K562 (cell line): ENCODE measurements at regions not wholly inside any gene's neighbourhood (a gene's known extent, or its start where the extent isn't known, plus 50 kb on each side); places are given as distances from the start of the nearest gene placed in this dataset.

Source experiments
- ARID3A ChIP-seq: IDR thresholded peaks from 2 replicates; pipeline ENCODE4 v1.6.1; 2012; ENCODE audit warnings: low read depth, low read length, improper control_type of control experiment, borderline replicate concordance
- EP400 ChIP-seq: fragments of 450-650 bp; IDR thresholded peaks from 2 replicates; pipeline ENCODE4 v1.6.1; 2017; ENCODE audit warnings: antibody characterized with exemption, mild to moderate bottlenecking, moderate library complexity
- HINFP ChIP-seq: fragments of 450-650 bp; conservative IDR thresholded peaks from 2 replicates; pipeline ENCODE4 v1.6.1; 2016; ENCODE audit warnings: missing genetic modification characterization, low read depth, mild to moderate bottlenecking, control low read depth, missing compliant biosample characterization
- IRF9 ChIP-seq: fragments of 450-650 bp; IDR thresholded peaks from 2 replicates; pipeline ENCODE4 v1.6.1; 2016; ENCODE audit warnings: missing biosample characterization, missing genetic modification characterization
- MGA ChIP-seq: fragments of 450-650 bp; IDR thresholded peaks from 2 replicates; pipeline ENCODE4 v1.6.1; 2016; ENCODE audit warnings: mild to moderate bottlenecking, moderate library complexity

DNA sequence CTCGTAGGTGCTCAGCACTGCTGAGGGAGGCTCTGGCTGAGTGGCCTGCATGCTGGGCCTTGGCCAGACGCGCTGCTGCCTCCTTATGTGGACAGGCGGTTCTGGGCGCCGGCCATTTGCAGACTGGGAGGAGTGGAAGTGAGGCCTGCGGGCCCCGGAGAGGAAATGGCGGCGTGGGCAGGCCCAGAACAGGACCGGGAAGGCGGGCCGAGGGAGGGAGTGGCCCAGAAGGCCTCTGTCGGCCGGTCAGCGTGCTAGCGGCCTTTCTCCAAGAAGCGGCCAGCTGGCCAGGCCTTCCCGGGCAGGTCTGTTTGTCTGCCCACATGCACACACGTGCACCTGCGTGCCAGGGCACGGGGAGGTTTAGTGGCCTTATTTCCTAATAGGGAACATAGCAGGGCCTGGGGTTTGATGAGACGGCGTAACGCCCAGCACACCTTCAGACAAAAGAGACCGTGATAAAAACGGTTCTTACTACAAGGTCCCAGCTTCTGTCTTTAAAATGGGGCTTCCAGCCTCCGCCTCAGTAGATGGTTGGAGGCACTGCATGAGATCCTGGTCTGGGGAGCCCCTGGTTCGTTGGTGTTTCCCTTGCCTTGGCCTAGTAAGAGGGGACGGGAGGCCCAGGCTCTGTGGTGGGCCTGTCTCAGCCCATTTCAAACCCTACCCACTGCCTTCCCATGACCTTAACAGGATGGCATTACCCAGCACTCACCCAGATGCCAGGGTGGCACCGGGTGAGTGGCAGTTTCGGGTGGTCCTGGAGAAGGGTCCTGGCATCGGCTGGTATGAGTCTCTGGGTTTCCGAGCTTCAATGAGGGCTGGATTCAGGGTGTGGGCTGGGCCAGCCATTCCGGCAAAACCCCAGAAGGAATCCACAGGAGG lies 65.1 kb upstream of the PPARA start (continued):
- TF ChIP-seq MGA (peak; percentile 78), ARID3A (no peak), IRF9 (tag) (no peak), EP400 (peak; percentile 44; the same call in 1 of the 2 replicates), HINFP (tag) (no peak)
